Endothelial cell of hepatic sinusoid (primary cell): ENCODE measurements at regions not wholly inside any gene's neighbourhood (a gene's known extent, or its start where the extent isn't known, plus 50 kb on each side); places are given as distances from the start of the nearest gene placed in this dataset.
"Not testable (repeated sequence)": the region's sequence is repeated elsewhere in the genome, so short reads cannot be mapped to it uniquely, and the experiment has no call there.

Experiments used
- in situ Hi-C: cut with HindIII; loops from 2 replicates; pipeline ENCODE4 v1.10.0; 2017; ENCODE audit warnings: low sequenced_read_pairs

DNA sequence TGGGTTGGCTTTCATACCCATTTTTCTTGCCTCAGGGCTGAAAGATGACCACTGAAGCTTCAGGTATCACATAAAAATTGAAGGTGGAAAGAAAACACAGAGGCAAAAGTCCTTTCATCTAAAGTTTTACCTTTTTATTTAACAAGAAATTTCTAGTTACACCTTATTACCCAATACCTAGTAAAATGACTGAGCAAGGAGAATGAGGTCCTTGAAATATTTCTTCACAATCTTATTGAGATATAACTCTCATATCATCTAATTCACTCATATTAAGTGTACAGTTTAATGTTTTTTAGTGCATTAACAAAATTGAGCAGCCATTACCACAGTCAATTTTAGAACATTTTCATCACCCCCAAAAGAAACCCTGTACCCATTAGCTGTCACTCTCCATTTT, 112.9 kb upstream of the ADTRP start:
- in situ Hi-C loops = no loop called here

DNA sequence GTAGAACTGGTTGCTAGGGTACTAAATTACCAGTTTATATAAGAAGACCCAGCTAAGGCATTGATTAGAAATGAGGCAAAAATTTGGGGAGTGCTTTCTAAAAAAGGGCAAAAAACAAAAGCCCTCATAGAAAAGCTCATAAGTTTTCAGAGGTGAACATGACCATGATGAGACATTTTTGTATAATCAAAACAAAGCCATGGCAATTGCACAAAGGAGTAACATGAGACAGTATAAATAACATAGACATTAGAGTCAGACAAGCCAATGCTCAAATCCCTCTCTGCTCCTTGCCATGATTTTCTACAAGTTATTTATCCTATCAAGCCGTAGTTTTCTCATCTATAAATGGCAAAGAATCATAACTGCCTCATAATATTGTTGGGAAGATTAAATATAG, 112.2 kb upstream of the ADTRP start:
- in situ Hi-C loops = no loop called here

DNA sequence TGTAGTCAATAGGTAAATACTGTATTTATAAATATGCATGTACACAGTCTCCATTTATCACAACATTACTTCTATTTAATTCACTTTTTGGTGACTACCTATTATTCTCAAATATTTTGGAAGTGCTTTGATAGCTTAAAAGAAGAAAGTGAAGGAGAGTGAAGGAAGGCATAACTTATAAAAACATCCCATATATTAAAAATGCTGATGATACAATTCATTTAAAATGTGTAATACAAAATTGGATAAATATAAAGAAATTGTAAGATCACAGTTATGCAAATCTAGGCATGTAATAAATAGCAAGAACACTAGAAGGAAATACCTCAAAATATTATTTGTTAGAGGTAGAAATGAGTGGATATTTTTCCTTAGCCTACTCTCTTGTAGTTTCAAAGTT, 111.6 kb upstream of the ADTRP start:
- in situ Hi-C loops = no loop called here

DNA sequence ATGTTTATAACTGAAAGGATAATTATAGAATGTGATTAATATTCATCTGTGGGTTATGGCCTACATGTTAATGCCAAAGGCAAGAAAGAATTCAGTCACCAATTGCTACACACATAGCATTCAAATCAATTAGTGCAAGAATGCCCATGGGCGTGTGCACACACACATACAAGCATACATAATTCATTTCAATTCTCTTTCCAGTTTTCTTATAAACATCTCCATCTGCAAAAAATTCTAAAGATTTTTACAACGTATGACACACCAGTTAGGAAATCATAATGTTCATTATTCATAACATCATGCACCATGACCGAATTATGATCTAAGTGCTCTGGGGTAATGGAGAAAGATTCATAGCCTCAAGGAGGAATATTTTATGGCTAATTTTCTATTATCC, 111.0 kb upstream of the ADTRP start:
- in situ Hi-C loops = no loop called here

DNA sequence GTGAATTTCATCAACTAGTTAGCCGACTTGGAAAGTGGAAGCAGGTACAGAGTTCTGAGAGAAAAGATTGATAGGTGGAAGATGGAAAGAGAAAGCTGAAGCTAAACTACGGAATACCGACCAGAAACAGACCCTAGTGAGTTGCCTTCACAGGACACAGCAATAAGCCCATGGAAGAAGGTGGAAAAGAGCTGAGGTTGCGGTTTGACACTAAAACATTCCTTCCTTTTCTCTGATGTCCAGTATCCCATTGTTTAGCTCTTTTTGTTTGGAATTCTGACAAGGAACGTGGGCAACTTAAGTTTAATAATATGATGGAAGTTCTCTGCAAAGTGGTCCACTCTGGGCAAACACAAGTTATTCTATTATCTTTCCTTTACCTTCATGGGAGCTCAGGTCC, 110.1 kb upstream of the ADTRP start:
- in situ Hi-C loops = no loop called here

DNA sequence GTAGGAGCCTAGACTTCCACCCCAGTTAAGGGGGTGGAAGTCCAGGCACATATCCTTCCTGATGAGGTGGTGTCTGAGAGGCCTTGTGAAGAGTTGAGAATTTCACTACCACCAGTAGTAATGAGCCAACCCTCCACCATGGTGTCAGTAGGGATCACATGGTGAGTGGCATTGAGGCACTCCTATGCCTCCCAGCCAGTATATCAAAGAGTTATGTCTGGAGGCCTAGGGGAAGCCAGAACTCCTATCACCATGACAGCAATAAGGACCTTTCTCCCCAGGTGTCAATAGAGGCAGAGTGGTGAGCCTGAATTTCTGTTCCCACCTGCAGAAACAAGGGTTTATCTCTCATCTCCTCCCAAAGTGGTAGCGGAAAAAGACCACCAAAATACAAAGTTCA, 106.6 kb upstream of the ADTRP start:
- in situ Hi-C loops = no loop called here

DNA sequence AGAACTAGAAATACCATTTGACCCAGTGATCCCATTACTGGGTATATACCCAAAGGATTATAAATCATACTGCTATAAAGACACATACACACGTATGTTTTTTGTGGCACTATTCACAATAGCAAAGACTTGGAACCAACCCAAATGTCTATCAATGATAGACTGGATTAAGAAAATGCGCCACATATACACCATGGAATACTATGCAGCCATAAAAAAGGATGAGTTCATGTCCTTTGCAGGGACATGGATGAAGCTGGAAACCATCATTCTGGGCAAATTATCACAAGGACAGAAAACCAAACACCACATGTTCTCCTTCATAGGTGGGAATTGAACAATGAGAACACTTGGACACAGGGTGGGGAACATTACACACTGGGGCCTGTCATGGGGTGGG, 104.9 kb upstream of the ADTRP start:
- in situ Hi-C loops = not testable (repeated sequence)

DNA sequence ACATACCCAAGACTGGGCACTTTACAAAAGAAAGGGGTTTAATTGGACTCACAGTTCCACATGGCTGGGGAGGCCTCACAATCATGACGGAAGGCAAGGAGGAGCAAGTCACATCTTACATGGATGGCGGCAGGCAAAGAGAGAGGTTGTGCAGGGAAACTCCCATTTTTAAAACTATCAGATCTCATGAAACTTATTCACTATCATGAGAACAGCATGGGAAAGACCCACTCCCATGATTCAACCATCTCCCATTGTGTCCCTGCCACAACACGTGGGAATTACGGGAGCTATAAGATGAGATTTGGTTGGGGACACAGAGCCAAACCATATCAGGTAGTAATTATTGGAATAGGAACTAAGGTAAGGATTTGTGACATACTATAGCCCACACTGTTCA, 101.6 kb upstream of the ADTRP start:
- in situ Hi-C loops = not testable (repeated sequence)

DNA sequence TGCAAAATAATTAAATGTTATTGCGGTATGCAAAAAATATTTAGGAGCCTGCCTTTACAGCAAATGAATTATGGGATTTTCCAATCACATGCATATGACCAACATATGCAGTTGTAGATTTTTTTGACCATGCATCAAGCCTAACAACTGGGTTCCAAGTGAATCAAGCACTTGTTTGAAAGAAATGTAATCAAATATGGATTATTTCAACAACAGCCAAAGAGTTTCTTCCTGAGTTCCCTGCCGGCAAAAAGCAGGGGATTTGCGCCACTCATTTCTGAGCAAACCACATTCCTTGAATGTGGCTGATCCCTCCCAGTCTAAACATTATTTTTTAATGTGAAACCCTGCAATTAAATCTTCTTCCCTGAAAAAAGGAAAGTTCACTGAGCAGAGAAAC, 100.1 kb upstream of the ADTRP start:
- in situ Hi-C loops = loop anchor here (5.0 kb wide), 1 partner anchor 94 kb away; no protein-coding TSS in a partner anchor

DNA sequence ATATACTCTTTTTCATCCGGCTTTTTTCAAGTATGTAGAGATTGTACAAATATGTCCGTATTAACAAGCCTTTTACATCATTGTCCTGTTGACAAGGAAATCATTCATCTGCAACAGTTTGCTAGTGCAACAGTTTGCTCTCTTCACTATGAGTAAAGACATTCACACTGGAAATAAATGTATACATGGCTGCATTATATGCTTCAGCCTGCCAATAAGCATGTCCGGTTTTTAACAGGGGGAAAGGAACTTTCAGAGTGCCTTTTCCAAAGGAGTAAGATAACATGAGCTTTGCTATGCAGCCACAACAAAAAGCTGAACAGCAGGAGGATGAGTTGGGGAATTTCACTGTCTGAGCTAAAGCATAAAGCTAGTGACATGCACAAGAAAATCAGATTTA, 99.4 kb upstream of the ADTRP start:
- in situ Hi-C loops = loop anchor here (5.0 kb wide), 1 partner anchor 94 kb away; no protein-coding TSS in a partner anchor

DNA sequence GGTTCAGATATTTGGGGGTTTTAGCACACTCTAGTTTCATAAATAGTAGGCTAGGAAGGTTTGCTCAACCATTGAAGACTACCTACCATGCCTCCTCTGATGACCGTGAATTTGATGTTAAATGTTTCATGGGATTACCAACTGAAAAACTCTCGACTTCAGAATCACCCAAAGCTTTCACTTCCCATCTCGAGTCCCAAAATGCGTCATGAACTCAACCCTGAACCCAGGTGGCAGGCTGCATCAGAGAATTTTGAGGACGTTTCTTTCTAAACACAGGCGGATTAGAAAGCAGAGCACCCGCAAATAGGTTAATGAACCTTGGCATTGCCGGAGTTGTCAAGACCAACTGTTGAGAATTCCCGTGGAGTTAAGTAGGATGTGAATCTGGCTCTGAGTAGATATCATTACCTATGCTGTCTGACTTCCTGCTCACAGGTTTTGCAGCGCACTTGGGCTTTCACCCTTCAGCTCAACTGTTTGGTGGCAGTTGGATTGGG, 98.4 kb upstream of the ADTRP start:
- in situ Hi-C loops = loop anchor here (5.0 kb wide), 1 partner anchor 95 kb away; no protein-coding TSS in a partner anchor

DNA sequence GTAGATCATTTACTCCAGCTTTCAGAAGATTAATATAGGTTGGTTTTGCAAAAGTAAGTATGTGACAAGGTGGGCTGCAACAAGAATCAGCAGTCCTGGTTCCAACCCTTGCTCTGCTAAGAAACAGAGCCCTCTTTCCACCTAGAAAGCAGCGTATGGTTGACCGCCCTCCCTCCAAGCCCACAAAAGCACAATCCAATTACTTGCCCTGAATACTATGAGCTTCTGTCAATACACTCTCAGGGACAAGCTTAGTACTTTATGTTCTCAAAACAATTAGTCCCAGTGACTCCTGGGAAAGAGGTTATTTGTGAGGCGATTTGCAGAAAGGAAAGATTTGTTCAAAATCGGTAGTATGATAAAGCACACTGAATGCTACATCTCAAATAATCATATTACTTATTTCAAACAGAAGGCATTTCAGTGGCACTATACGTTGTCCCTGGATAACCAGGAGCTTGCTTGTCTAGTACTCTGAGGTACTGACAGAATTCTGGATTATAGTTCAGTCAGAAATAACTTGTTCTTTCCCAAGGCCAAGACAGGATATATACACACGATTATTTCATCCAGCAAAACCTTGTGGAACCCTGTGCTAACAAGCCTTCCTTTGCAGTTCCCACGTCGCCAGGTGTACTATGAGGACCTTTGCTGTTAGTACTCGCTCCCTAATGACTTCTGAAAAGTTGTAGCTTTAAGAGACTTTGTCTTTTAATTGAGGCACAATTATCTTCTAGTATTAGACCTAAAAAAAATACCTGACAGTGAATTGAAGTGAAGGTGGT, 96.9 kb upstream of the ADTRP start:
- in situ Hi-C loops = loop anchor here (5.0 kb wide), 1 partner anchor 97 kb away; no protein-coding TSS in a partner anchor

DNA sequence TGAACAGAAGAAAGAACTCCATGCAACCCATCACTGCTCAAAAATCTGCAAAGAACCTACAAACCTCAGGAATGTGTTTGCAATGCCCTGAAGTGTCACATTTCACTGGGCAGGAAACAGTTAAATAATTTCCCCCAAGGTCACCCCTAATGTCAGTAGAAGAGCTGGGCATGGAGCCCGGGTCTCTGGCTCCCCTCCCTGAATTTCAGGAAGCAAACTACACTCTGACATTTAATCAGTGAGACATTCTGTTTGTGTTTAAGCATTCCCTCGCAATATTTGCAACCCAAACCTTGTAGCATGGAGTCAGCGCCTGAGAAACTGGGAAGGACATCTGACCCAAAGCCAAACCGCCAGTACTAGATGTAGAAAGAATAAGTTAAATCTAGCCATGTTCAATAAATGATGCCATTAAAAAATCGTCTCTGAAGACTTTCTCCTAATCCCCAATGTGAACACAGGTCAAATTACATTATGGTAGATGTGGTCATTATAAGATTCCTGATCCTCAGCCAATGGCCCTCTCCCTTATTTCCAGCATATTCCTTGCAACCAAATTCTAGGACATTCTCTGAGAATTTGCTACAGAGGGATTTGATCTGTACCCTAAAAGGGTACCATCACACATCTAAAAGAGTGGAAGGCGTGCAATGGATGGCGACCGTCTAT, 91.2 kb upstream of the ADTRP start:
- in situ Hi-C loops = no loop called here

DNA sequence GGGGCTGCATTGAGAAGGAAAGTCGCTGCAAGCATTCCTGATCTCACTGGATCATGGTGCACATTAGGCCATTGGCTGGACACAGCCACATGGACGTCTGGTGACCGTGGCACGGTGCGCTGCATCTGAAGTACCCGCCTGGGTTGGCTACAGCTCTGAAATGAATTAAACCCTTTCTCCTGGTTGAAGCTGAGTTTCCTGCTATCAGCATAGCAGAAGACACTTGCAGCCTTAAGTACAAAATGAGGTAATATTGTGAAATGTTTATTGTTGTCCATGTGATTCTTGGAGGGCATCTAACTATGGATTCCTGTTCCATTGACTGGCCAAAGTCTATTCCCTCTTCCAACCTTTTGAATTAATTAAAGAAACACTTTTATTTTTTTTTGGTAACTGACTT, 89.8 kb upstream of the ADTRP start:
- in situ Hi-C loops = no loop called here

DNA sequence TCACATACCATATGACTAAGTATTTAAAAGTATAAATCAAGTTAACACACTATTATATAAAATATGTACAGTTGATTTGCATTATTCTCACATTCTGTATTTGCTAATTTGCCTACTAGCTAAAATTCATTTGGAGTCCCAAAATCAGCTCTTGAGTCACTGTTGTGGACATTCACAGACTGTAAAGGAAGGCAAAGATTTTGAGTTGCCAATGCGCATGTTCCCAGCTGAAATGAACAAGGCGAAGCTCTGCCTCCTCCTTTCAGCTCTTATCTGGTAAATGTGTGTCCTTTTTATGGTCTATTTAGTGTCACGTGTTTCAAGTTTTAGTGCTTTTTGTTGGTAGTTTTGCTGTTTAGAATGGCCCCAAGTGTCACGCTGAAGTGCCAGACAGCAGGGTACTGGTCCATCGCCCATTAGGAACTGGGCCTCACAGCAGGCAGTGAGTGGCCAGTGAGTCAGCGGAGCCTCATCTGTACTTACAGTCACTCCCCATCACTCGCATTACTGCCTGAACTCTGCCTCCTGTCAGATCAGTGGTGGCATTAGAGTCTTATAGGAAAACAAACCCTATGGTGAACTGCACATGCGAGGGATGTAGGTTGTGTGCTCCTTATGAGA, 87.2 kb upstream of the ADTRP start:
- in situ Hi-C loops = no loop called here

DNA sequence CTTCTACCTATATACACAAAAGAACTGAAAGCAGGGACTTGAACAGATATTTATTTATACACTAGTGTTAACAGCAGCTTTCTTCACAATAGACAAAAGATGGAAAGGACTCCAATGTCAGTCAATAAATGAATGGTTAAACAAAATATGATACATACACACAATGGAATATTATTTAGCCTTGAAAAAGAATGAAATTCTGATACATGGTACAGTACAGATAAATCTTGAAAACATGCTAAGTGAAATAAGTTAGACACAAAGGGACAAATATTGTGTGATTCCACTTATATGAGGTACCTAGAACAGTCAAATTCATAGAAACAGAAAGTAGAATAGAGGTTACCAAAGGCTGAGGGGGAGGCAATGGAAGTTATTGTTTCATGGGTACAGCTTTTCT, 79.8 kb upstream of the ADTRP start:
- in situ Hi-C loops = no loop called here

DNA sequence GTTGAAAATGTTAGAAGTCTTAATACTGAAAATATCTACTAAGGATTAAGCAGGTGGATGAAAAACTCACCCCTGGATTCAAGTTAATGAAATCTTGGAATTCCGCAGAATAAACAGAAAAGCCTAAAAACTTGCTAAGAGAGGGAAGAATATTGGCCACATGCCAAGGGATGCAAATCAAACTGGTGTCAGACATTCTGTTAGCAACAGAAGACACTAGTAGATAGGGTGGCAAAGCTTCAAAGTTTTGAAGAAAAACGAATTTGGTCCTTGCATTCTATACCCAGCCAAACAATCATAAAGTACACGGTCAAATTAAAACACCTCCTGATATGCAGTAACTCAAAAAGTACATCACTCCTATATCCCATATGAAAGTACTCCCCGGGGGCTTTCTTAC, 77.1 kb upstream of the ADTRP start:
- in situ Hi-C loops = no loop called here

DNA sequence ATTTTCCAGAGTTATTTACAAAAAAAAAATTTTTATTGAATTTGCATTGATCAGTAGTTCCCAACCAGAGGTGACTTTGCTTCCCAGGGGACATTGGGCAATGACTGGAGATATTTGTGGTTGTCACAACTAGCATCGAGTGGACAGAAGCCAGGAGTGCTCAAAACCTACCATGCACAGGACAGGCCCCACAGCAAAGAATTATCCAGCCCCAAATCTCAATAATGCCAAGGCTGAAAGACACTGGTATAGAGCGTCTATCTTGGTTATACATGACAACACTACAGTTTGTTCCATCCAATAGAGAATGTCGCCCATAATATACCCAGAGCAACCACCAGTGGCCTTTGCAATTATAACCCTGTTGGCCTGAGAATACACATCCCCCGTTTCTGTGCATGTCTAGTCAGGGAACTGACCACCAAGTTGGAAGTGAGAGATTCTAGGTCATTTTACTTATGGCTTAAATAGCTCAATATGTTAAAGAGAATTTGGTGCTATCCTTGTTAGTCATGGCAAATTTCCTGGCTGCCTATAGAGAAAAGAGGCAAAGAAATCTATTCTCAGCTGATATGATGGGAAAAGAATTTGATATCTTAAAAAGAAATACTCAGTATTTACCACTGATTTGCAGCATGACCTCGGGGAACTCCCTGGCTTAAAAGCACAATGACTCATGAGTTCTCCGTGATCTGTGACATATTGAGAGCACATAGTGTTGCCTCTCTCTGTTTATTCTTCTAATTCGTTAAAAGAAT, 76.0 kb upstream of the ADTRP start:
- in situ Hi-C loops = no loop called here

DNA sequence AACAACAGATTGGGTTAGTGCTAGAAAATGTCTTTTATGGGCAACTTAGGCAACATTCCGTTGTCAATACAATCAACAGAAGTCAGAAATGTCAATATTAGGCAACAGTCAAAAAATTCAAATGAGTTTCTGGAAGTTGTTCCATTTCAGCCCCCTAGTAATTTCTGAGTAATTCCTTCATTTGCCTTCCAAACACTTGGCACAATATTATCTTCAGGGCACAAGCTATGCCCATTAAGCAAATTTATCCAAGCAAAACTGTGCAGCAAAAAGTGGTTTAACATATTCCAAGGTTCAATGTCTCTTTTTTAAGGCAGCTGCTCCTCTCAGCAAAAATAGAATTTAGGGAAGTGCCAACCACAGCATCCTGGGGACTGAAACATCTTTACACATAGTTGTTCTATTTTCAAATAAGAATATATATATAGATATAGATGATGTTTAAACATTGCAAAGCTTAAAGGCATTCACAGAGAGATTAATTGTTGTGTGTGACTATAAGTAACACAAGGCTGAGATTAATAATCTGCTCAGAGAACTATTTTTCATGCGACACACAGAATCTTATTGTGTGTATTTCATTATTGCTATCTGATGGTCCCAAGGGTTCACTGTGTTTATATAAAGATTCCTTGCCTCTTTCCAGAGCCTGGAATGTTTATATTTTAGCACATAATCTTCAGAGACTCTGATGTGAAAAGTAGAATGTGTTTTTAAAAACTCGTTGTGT, 75.2 kb upstream of the ADTRP start:
- in situ Hi-C loops = no loop called here

DNA sequence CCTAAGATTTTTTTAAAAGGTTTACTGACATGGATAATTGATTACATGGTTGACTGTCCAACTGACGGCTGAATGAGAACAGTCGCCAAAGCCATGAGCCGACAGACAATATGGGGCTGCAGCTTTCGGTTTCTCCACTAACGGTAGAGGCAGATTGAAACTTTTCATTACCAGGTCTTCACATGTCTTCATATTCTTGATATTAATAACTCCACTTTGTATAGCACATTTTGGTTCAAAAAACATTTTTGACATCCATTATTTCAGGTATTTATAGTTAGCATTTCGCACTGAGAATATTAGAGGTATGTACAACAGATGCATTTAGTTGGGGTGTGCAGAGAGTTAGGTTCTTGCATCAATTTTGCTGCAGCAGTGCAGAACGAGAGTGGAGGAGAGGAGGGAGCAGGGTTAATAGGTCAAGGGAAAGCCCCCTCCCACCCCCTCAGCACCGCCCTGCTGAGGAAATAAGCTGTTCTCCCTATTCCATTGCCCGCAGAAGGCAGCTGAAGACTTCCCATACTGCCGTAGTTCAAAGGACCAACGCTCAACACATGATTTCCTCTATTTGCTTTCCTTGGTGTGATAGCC, 73.6 kb upstream of the ADTRP start:
- in situ Hi-C loops = no loop called here
